ENCODE measurements at regions not wholly inside any gene's neighbourhood (a gene's known extent, or its start where the extent isn't known, plus 50 kb on each side); places are given as distances from the start of the nearest gene placed in this dataset.

DNA sequence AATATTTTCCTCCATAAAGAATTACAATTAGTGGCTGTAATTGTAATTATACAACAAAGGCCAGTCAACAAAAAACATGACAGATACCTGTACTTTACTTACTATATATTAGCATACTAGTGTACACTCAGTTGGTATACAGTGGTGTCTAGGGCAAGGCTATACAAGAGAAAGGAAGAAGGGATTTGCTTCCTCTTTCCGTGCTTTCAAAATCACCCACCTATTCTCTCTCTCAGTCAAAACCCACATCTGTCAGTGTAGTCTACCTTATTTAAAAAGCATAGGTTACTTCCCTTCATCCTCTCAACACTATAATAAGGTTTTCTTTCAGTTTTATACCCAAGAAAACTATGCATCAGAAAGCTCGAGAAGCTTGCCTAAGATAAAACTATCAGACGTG lies 355.8 kb upstream of the NR5A2 start:
- TF ChIP-seq, protein P1, sequence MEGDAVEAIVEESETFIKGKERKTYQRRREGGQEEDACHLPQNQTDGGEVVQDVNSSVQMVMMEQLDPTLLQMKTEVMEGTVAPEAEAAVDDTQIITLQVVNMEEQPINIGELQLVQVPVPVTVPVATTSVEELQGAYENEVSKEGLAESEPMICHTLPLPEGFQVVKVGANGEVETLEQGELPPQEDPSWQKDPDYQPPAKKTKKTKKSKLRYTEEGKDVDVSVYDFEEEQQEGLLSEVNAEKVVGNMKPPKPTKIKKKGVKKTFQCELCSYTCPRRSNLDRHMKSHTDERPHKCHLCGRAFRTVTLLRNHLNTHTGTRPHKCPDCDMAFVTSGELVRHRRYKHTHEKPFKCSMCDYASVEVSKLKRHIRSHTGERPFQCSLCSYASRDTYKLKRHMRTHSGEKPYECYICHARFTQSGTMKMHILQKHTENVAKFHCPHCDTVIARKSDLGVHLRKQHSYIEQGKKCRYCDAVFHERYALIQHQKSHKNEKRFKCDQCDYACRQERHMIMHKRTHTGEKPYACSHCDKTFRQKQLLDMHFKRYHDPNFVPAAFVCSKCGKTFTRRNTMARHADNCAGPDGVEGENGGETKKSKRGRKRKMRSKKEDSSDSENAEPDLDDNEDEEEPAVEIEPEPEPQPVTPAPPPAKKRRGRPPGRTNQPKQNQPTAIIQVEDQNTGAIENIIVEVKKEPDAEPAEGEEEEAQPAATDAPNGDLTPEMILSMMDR (IDR thresholded peaks at IDR 0.05): no peak
- no peak for TF ChIP-seq POLR2A (IDR thresholded peaks at IDR 0.05)

Data from Peyer's patch (tissue), 4 donors.